ENCODE measurements at regions not wholly inside any gene's neighbourhood (a gene's known extent, or its start where the extent isn't known, plus 50 kb on each side); places are given as distances from the start of the nearest gene placed in this dataset.
A peak's percentile ranks its signal among the peaks of the same experiment; 100 is the strongest.
"Not testable (repeated sequence)": the region's sequence is repeated elsewhere in the genome, so short reads cannot be mapped to it uniquely, and the experiment has no call there.

- no peaks in the 10 kb centered on the region for H3K36me3 ChIP-seq (ENCODE audit: control insufficient read depth, insufficient read depth, low read length)
- H3K9ac ChIP-seq (ENCODE audit: low read length) = no peak overlapping the region
- no peak overlapping the region for H3K4me3 ChIP-seq (ENCODE audit: low read length)
- no peaks in the 10 kb centered on the region for H3K4me1 ChIP-seq (ENCODE audit: control insufficient read depth, insufficient read depth, low read length)
- no peak overlapping the region for H3K27ac ChIP-seq (ENCODE audit: low read depth, low read length)
- H3K27me3 ChIP-seq (ENCODE audit: control insufficient read depth, insufficient read depth, low read length) = no peaks in the 10 kb centered on the region
These were observed 52.0 kb upstream of the CPM start for GRCh38 chr12:68984796-68985573.

GRCh38 chr12:68997526-68997925, 64.6 kb upstream of the CPM start:
- not testable (repeated sequence) for H3K4me1 ChIP-seq (ENCODE audit: control insufficient read depth, insufficient read depth, low read length); H3K27ac ChIP-seq (ENCODE audit: low read depth, low read length); H3K27me3 ChIP-seq (ENCODE audit: control insufficient read depth, insufficient read depth, low read length); H3K4me3 ChIP-seq (ENCODE audit: low read length); H3K36me3 ChIP-seq (ENCODE audit: control insufficient read depth, insufficient read depth, low read length); H3K9ac ChIP-seq (ENCODE audit: low read length)

- H3K36me3 ChIP-seq (ENCODE audit: control insufficient read depth, insufficient read depth, low read length) = no peaks in the 10 kb centered on the region
- H3K27me3 ChIP-seq (ENCODE audit: control insufficient read depth, insufficient read depth, low read length) = no peaks in the 10 kb centered on the region
- no peak overlapping the region for H3K9ac ChIP-seq (ENCODE audit: low read length)
- H3K27ac ChIP-seq (ENCODE audit: low read depth, low read length) = no peak overlapping the region
- H3K4me1 ChIP-seq (ENCODE audit: control insufficient read depth, insufficient read depth, low read length) = no peaks in the 10 kb centered on the region
- H3K4me3 ChIP-seq (ENCODE audit: low read length) = no peak overlapping the region
These were observed 65.1 kb upstream of the CPM start for GRCh38 chr12:68998041-68998440.

GRCh38 chr12:69000074-69000473, 67.1 kb upstream of the CPM start:
- no peaks in the 10 kb centered on the region for H3K4me1 ChIP-seq (ENCODE audit: control insufficient read depth, insufficient read depth, low read length)
- H3K27me3 ChIP-seq (ENCODE audit: control insufficient read depth, insufficient read depth, low read length) = no peaks in the 10 kb centered on the region
- H3K36me3 ChIP-seq (ENCODE audit: control insufficient read depth, insufficient read depth, low read length) = no peaks in the 10 kb centered on the region
- no peak overlapping the region for H3K27ac ChIP-seq (ENCODE audit: low read depth, low read length)
- H3K4me3 ChIP-seq (ENCODE audit: low read length) = no peak overlapping the region
- no peak overlapping the region for H3K9ac ChIP-seq (ENCODE audit: low read length)

GRCh38 chr12:69000540-69001243, 67.7 kb upstream of the CPM start:
- Histone ChIP-seq H3K27ac (ENCODE audit: low read depth, low read length) (no peak overlapping the region), H3K27me3 (ENCODE audit: control insufficient read depth, insufficient read depth, low read length) (no peaks in the 10 kb centered on the region), H3K36me3 (ENCODE audit: control insufficient read depth, insufficient read depth, low read length) (no peaks in the 10 kb centered on the region), H3K4me1 (ENCODE audit: control insufficient read depth, insufficient read depth, low read length) (no peaks in the 10 kb centered on the region), H3K4me3 (ENCODE audit: low read length) (no peak overlapping the region), H3K9ac (ENCODE audit: low read length) (no peak overlapping the region)

GRCh38 chr12:69001251-69001650, 68.3 kb upstream of the CPM start:
- peaks cover under 1% of the 10 kb centered on the region for H3K4me1 ChIP-seq (ENCODE audit: control insufficient read depth, insufficient read depth, low read length)
- H3K27me3 ChIP-seq (ENCODE audit: control insufficient read depth, insufficient read depth, low read length) = no peaks in the 10 kb centered on the region
- no peaks in the 10 kb centered on the region for H3K36me3 ChIP-seq (ENCODE audit: control insufficient read depth, insufficient read depth, low read length)
- no peak overlapping the region for H3K27ac ChIP-seq (ENCODE audit: low read depth, low read length)
- no peak overlapping the region for H3K9ac ChIP-seq (ENCODE audit: low read length)
- H3K4me3 ChIP-seq (ENCODE audit: low read length) = no peak overlapping the region

GRCh38 chr12:69002969-69003368, 70.0 kb upstream of the CPM start:
- Histone ChIP-seq H3K27ac (ENCODE audit: low read depth, low read length) (no peak overlapping the region), H3K9ac (ENCODE audit: low read length) (no peak overlapping the region), H3K36me3 (ENCODE audit: control insufficient read depth, insufficient read depth, low read length) (no peaks in the 10 kb centered on the region), H3K4me1 (ENCODE audit: control insufficient read depth, insufficient read depth, low read length) (peaks cover 11% of the 10 kb centered on the region), H3K27me3 (ENCODE audit: control insufficient read depth, insufficient read depth, low read length) (no peaks in the 10 kb centered on the region), H3K4me3 (ENCODE audit: low read length) (no peak overlapping the region)

GRCh38 chr12:69003991-69004390, 71.0 kb upstream of the CPM start:
- no peak overlapping the region for H3K27ac ChIP-seq (ENCODE audit: low read depth, low read length)
- H3K9ac ChIP-seq (ENCODE audit: low read length) = no peak overlapping the region
- no peaks in the 10 kb centered on the region for H3K27me3 ChIP-seq (ENCODE audit: control insufficient read depth, insufficient read depth, low read length)
- H3K4me1 ChIP-seq (ENCODE audit: control insufficient read depth, insufficient read depth, low read length) = peaks cover 16% of the 10 kb centered on the region
- no peaks in the 10 kb centered on the region for H3K36me3 ChIP-seq (ENCODE audit: control insufficient read depth, insufficient read depth, low read length)
- no peak overlapping the region for H3K4me3 ChIP-seq (ENCODE audit: low read length)

- H3K27ac ChIP-seq (ENCODE audit: low read depth, low read length) = no peak overlapping the region
- H3K36me3 ChIP-seq (ENCODE audit: control insufficient read depth, insufficient read depth, low read length) = no peaks in the 10 kb centered on the region
- no peaks in the 10 kb centered on the region for H3K27me3 ChIP-seq (ENCODE audit: control insufficient read depth, insufficient read depth, low read length)
- H3K4me3 ChIP-seq (ENCODE audit: low read length) = peak overlapping the region; percentile 29
- H3K9ac ChIP-seq (ENCODE audit: low read length) = no peak overlapping the region
- H3K4me1 ChIP-seq (ENCODE audit: control insufficient read depth, insufficient read depth, low read length) = peaks cover 16% of the 10 kb centered on the region
These were observed 74.3 kb upstream of the CPM start for GRCh38 chr12:69007101-69007854.

GRCh38 chr12:69007855-69008351, 74.9 kb upstream of the CPM start:
- no peaks in the 10 kb centered on the region for H3K36me3 ChIP-seq (ENCODE audit: control insufficient read depth, insufficient read depth, low read length)
- peak overlapping the region; percentile 29 for H3K4me3 ChIP-seq (ENCODE audit: low read length)
- H3K4me1 ChIP-seq (ENCODE audit: control insufficient read depth, insufficient read depth, low read length) = peaks cover 16% of the 10 kb centered on the region
- no peak overlapping the region for H3K9ac ChIP-seq (ENCODE audit: low read length)
- H3K27me3 ChIP-seq (ENCODE audit: control insufficient read depth, insufficient read depth, low read length) = no peaks in the 10 kb centered on the region
- no peak overlapping the region for H3K27ac ChIP-seq (ENCODE audit: low read depth, low read length)

GRCh38 chr12:69008520-69008919, 75.5 kb upstream of the CPM start:
- Histone ChIP-seq H3K9ac (ENCODE audit: low read length) (no peak overlapping the region), H3K4me3 (ENCODE audit: low read length) (no peak overlapping the region), H3K4me1 (ENCODE audit: control insufficient read depth, insufficient read depth, low read length) (peaks cover 16% of the 10 kb centered on the region), H3K36me3 (ENCODE audit: control insufficient read depth, insufficient read depth, low read length) (no peaks in the 10 kb centered on the region), H3K27me3 (ENCODE audit: control insufficient read depth, insufficient read depth, low read length) (no peaks in the 10 kb centered on the region), H3K27ac (ENCODE audit: low read depth, low read length) (no peak overlapping the region)

GRCh38 chr12:69014047-69014446, 81.1 kb upstream of the CPM start:
- Histone ChIP-seq H3K27me3 (ENCODE audit: control insufficient read depth, insufficient read depth, low read length) (no peaks in the 10 kb centered on the region), H3K9ac (ENCODE audit: low read length) (no peak overlapping the region), H3K36me3 (ENCODE audit: control insufficient read depth, insufficient read depth, low read length) (no peaks in the 10 kb centered on the region)

More at GRCh38 chr12:69014047-69014446, 81.1 kb upstream of the CPM start:
- Histone ChIP-seq H3K27ac (ENCODE audit: low read depth, low read length) (no peak overlapping the region), H3K4me3 (ENCODE audit: low read length) (no peak overlapping the region), H3K4me1 (ENCODE audit: control insufficient read depth, insufficient read depth, low read length) (no peaks in the 10 kb centered on the region)
